IMR-90 (cell line): ENCODE measurements at regions not wholly inside any gene's neighbourhood (a gene's known extent, or its start where the extent isn't known, plus 50 kb on each side); places are given as distances from the start of the nearest gene placed in this dataset.

Experiments used
- ATAC-seq: fragments of 200-7000 bp; cut with Tn5 transposase; 2 replicates; pipeline ENCODE4 v1.9.1; 2020; ENCODE audit warnings: low read depth, mild to moderate bottlenecking, moderate library complexity
- BruUV-seq: library from RNA; stranded (reverse); fragments of 400-500 nt; replicated peaks from 2 replicates; lab custom pipeline; 2021; lab: Mats Ljungman, UMichigan
- CTCF ChIA-PET: fragments of 300-600 bp; formaldehyde crosslinking; extraction: SDS; loops from one replicate; lab custom pipeline; 2021; ENCODE audit warnings: antibody characterized with exemption; lab: Yijun Ruan, JAX
- POLR2A ChIA-PET: fragments of 300-600 bp; sonication (Branson Sonifier 250); formaldehyde crosslinking; loops from one replicate; lab custom pipeline; 2022; ENCODE audit warnings: antibody characterized with exemption; ENCODE audit not compliant: unreplicated experiment; lab: Charles Lee
- DNase-seq: peaks from one replicate; pipeline ENCODE4 v3.0.0; 2013
- H2AFZ ChIP-seq: replicated peaks from 2 replicates; pipeline ENCODE3; 2013; ENCODE audit warnings: low read length, mild to moderate bottlenecking; ENCODE audit not compliant: poor library complexity
- H2AK5ac ChIP-seq: 2 replicates; pipeline ENCODE4 v1.6.1; 2013; ENCODE audit warnings: low read depth, low read length, inconsistent platforms
- H2AK9ac ChIP-seq: replicated peaks from 2 replicates; pipeline ENCODE3; 2013; ENCODE audit warnings: mild to moderate bottlenecking, low read depth, low read length, moderate library complexity; ENCODE audit not compliant: poor library complexity
- H2BK120ac ChIP-seq: 2 replicates; pipeline ENCODE4 v1.6.1; 2013; ENCODE audit warnings: low read depth, low read length, inconsistent platforms
- H2BK15ac ChIP-seq: 3 replicates; pipeline ENCODE4 v1.6.1; 2013; ENCODE audit warnings: low read depth, low read length, inconsistent platforms
- H2BK20ac ChIP-seq: 2 replicates; pipeline ENCODE4 v1.6.1; 2013; ENCODE audit warnings: low read depth, mild to moderate bottlenecking, inconsistent platforms, low read length, moderate library complexity
- H2BK5ac ChIP-seq: 2 replicates; pipeline ENCODE4 v1.6.1; 2013; ENCODE audit warnings: mild to moderate bottlenecking, low read depth, low read length, inconsistent platforms; ENCODE audit not compliant: poor library complexity, severe bottlenecking
- H3K14ac ChIP-seq: replicated peaks from 2 replicates; pipeline ENCODE4 v1.6.1; 2013; ENCODE audit warnings: low read depth, low read length, inconsistent platforms
- H3K18ac ChIP-seq: 2 replicates; pipeline ENCODE4 v1.6.1; 2013; ENCODE audit warnings: low read depth, low read length, control low read depth
- H3K23ac ChIP-seq: 2 replicates; pipeline ENCODE4 v1.6.1; 2013; ENCODE audit warnings: low read depth, low read length, inconsistent platforms
- H3K27ac ChIP-seq: 2 replicates; pipeline ENCODE4 v1.5.1; 2013; ENCODE audit warnings: mild to moderate bottlenecking, control low read depth, low read length; ENCODE audit not compliant: insufficient read depth
- H3K27me3 ChIP-seq: 2 replicates; pipeline ENCODE4 v1.6.1; 2013; ENCODE audit warnings: low read length; ENCODE audit not compliant: control insufficient read depth, insufficient read depth
- H3K36me3 ChIP-seq: 2 replicates; pipeline ENCODE4 v1.6.1; 2013; ENCODE audit warnings: low read length, mixed read lengths; ENCODE audit not compliant: control insufficient read depth, insufficient read depth
- H3K4ac ChIP-seq: 2 replicates; pipeline ENCODE4 v1.6.1; 2013; ENCODE audit warnings: low read depth, low read length, inconsistent platforms
- H3K4me1 ChIP-seq: 2 replicates; pipeline ENCODE4 v1.6.1; 2013; ENCODE audit warnings: low read length, mixed read lengths; ENCODE audit not compliant: control insufficient read depth, insufficient read depth
- H3K4me2 ChIP-seq: 2 replicates; pipeline ENCODE4 v1.6.1; 2013; ENCODE audit warnings: low read depth, mild to moderate bottlenecking, control low read depth, low read length, moderate library complexity
- H3K4me3 ChIP-seq: 2 replicates; pipeline ENCODE4 v1.5.1; 2013; ENCODE audit warnings: low read depth, mild to moderate bottlenecking, control low read depth, low read length, moderate library complexity; ENCODE audit not compliant: insufficient read depth
- H3K56ac ChIP-seq: 2 replicates; pipeline ENCODE4 v1.6.1; 2013; ENCODE audit warnings: low read length, inconsistent platforms; ENCODE audit not compliant: insufficient read depth; ENCODE audit errors: extremely low read depth
- H3K79me1 ChIP-seq, 2 experiments: 2 replicates each; pipeline ENCODE4 v1.6.1; 2013; ENCODE audit warnings: low read length in 2 of 2, inconsistent platforms in 1 of 2, low read depth in 1 of 2
- H3K9ac ChIP-seq: 2 replicates; pipeline ENCODE4 v1.6.1; 2013; ENCODE audit warnings: low read depth, low read length, control low read depth
- H3K9me1 ChIP-seq: 2 replicates; pipeline ENCODE4 v1.6.1; 2013; ENCODE audit warnings: low read length, inconsistent platforms; ENCODE audit not compliant: insufficient read depth
- H3K9me3 ChIP-seq: 2 replicates; pipeline ENCODE4 v1.6.1; 2013; ENCODE audit warnings: low read length; ENCODE audit not compliant: control insufficient read depth, insufficient read depth
- H4K20me1 ChIP-seq: 2 replicates; pipeline ENCODE4 v1.6.1; 2013; ENCODE audit warnings: low read length, inconsistent platforms; ENCODE audit not compliant: insufficient read depth
- H4K5ac ChIP-seq: 2 replicates; pipeline ENCODE4 v1.6.1; 2013; ENCODE audit warnings: mild to moderate bottlenecking, low read depth, low read length, control low read depth
- H4K8ac ChIP-seq, 2 experiments: 2 replicates each; pipeline ENCODE4 v1.6.1; 2013; ENCODE audit warnings: low read depth in 2 of 2, low read length in 2 of 2, control low read depth in 1 of 2, inconsistent platforms in 1 of 2
- H4K91ac ChIP-seq: 2 replicates; pipeline ENCODE4 v1.6.1; 2013; ENCODE audit warnings: low read depth, low read length, inconsistent platforms; ENCODE audit not compliant: insufficient read depth
- MAFK ChIP-seq: IDR thresholded peaks from 2 replicates; pipeline ENCODE4 v1.6.1; 2012; ENCODE audit warnings: low read depth, low read length, improper control_type of control experiment
- SMC3 ChIP-seq: fragments of 150-350 bp; IDR thresholded peaks from 2 replicates; pipeline ENCODE4 v1.6.1; 2016; ENCODE audit warnings: low read depth, mild to moderate bottlenecking, antibody characterized with exemption, low read length, moderate library complexity
- WGBS, 2 experiments: methylation state at CpG; one replicate each; pipeline versions ENCODE4 v1.1.5 to v1.1.7; 2013; ENCODE audit warnings: missing lambda C conversion rate in 2 of 2; ENCODE audit not compliant: insufficient read length in 1 of 2; ENCODE audit errors: extremely low coverage in 2 of 2; 5-methylcytosine and 5-hydroxymethylcytosine counted together
- dilution Hi-C: fragments of 300-500 bp; cut with HindIII; formaldehyde crosslinking; loops from one replicate; pipeline ENCODE4 v1.14.3; 2018; ENCODE audit warnings: low sequenced_read_pairs; ENCODE audit not compliant: unreplicated experiment
- in situ Hi-C: fragments of 300-500 bp; cut with MboI; formaldehyde crosslinking; loops from 3 replicates; pipeline ENCODE4 v1.14.3; 2019; ENCODE audit warnings: low sequenced_read_pairs, inconsistent platforms, mixed read lengths
- intact Hi-C: fragments of 100-400 bp; cut with micrococcal nuclease; formaldehyde crosslinking; loops from 2 replicates; pipeline ENCODE4 v1.10.0; 2022

DNA sequence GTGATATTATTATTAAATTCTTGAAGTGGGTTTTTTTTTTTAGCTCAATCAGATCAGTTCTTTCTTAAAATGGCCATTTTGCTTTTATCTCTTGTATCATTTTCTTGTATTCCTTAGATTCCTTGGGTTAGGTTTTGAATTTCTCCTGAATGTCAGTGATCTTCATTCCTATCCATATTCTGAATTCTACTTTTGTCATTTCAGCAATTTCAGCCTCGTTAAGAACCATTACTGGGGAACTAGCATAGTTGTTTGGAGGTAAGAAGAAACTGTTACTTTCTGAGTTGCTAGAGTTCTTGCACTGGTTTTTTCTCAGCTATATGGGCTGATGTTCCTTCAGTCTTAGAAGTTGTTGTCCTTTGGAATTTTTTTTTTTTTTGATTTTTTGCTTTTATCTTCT, 293.1 kb downstream of the MAP2K4 start:
- ATAC-seq: no peak
- Histone ChIP-seq H2AFZ (no peak overlapping the region), H3K9me3 (no peaks in the 10 kb centered on the region; the same call in 1 of the 2 replicates), H3K79me1 (no peaks in the 10 kb centered on the region), H3K56ac (no peak overlapping the region), H2AK5ac (no peak overlapping the region), H4K91ac (no peak overlapping the region), H3K4me3 (no peak overlapping the region), H3K27me3 (no peaks in the 10 kb centered on the region), H3K18ac (no peak overlapping the region), H2AK9ac (no peak overlapping the region), H3K4me2 (no peak overlapping the region), H3K9ac (no peak overlapping the region), H4K8ac (no peak overlapping the region), H3K4me1 (peaks cover 8% of the 10 kb centered on the region), H4K20me1 (no peaks in the 10 kb centered on the region), H2BK15ac (no peak overlapping the region), H3K27ac (no peak overlapping the region), H3K9me1 (peaks cover 8% of the 10 kb centered on the region), H3K4ac (no peak overlapping the region), H4K5ac (no peak overlapping the region), H2BK20ac (no peak overlapping the region), H3K36me3 (no peaks in the 10 kb centered on the region), H3K23ac (no peak overlapping the region), H2BK120ac (no peak overlapping the region), H2BK5ac (no peak overlapping the region), H3K14ac (no peak overlapping the region)
- no peak for DNase-seq
- POLR2A ChIA-PET: no interaction called here
- dilution Hi-C loops: no loop called here
- CTCF ChIA-PET: no interaction called here
- no TSS peak for BruUV-seq
- in situ Hi-C loops: no loop called here
- TF ChIP-seq SMC3 (no peak), MAFK (peak; percentile 28; the same call in 1 of the 2 replicates)
- intact Hi-C loops: no loop called here
- WGBS, 2 experiments: no CpG with 5 or more reads among the region's 1 CpG
